ENCODE measurements at regions not wholly inside any gene's neighbourhood (a gene's known extent, or its start where the extent isn't known, plus 50 kb on each side); places are given as distances from the start of the nearest gene placed in this dataset.
"Not testable (repeated sequence)": the region's sequence is repeated elsewhere in the genome, so short reads cannot be mapped to it uniquely, and the experiment has no call there.

DNA sequence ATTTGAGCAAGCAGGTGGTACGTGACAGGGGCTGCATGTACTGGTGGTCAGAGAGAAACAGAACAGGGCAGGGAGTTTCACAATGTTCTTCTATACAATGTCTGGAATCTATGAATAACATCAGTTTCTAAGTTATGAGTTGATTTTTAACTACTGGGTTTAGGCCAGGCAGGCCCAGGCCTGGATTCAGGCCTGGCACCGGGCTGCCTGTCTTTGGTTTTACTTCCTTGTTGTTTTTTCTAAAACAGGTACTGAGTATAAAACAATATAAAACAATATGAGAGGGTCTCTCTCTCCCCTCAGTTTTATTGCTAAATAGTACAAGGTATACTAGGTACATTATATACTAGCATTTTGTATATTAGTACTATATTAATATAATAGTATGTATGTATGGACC lies 742.7 kb upstream of the FAT3 start:
- TF ChIP-seq EZH2 (IDR thresholded peaks at IDR 0.05; ENCODE audit: borderline replicate concordance, low read depth, low read length, severe bottlenecking), result not testable (repeated sequence)
- TF ChIP-seq, protein P1, sequence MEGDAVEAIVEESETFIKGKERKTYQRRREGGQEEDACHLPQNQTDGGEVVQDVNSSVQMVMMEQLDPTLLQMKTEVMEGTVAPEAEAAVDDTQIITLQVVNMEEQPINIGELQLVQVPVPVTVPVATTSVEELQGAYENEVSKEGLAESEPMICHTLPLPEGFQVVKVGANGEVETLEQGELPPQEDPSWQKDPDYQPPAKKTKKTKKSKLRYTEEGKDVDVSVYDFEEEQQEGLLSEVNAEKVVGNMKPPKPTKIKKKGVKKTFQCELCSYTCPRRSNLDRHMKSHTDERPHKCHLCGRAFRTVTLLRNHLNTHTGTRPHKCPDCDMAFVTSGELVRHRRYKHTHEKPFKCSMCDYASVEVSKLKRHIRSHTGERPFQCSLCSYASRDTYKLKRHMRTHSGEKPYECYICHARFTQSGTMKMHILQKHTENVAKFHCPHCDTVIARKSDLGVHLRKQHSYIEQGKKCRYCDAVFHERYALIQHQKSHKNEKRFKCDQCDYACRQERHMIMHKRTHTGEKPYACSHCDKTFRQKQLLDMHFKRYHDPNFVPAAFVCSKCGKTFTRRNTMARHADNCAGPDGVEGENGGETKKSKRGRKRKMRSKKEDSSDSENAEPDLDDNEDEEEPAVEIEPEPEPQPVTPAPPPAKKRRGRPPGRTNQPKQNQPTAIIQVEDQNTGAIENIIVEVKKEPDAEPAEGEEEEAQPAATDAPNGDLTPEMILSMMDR (IDR thresholded peaks at IDR 0.05; ENCODE audit: extremely low read depth in 1 of 2, insufficient read depth in 1 of 2, low read depth in 1 of 2, low read length in 2 of 2), result not testable (repeated sequence)

Measured in endothelial cell of umbilical vein (primary cell).